Tibial nerve (tissue), 4 donors: ENCODE measurements at regions not wholly inside any gene's neighbourhood (a gene's known extent, or its start where the extent isn't known, plus 50 kb on each side); places are given as distances from the start of the nearest gene placed in this dataset.

Source experiments
- CTCF ChIP-seq, 5 experiments: fragments of 200-600 bp in 3 of 5; fragments of 450-650 bp in 2 of 5; sonication (generic) in 3 of 5; IDR thresholded peaks; one replicate each; pipeline ENCODE4 v1.5.1; 2016 to 2019; ENCODE audit warnings: antibody characterized with exemption in 5 of 5, mild to moderate bottlenecking in 3 of 5, moderate library complexity in 2 of 5
- EP300 ChIP-seq, 2 donors: sonication (generic); formaldehyde crosslinking; IDR thresholded peaks; one replicate each; pipeline ENCODE4 v1.6.1; 2017; ENCODE audit warnings: antibody characterized with exemption in 2 of 2, mild to moderate bottlenecking in 1 of 2
- POLR2A ChIP-seq, 2 donors: fragments of 450-650 bp; IDR thresholded peaks; one replicate each; pipeline ENCODE4 v1.6.1; 2017; ENCODE audit warnings: antibody characterized with exemption in 2 of 2, mild to moderate bottlenecking in 2 of 2, moderate library complexity in 2 of 2

GRCh38 chr6:95169775-95170174 is 407.6 kb upstream of the MANEA start:
- TF ChIP-seq CTCF (IDR thresholded peaks at IDR 0.05) (no peak), POLR2A (IDR thresholded peaks at IDR 0.05) (no peak), EP300 (IDR thresholded peaks at IDR 0.05) (no peak)
